Neural progenitor cell (in vitro differentiated cells): ENCODE measurements at regions not wholly inside any gene's neighbourhood (a gene's known extent, or its start where the extent isn't known, plus 50 kb on each side); places are given as distances from the start of the nearest gene placed in this dataset.

ENCODE experiments used
- CTCF ChIP-seq: fragments of 200-600 bp; sonication (generic); IDR thresholded peaks from 2 replicates; pipeline ENCODE4 v1.5.1; 2017; ENCODE audit warnings: antibody characterized with exemption, mild to moderate bottlenecking
- EZH2 ChIP-seq: fragments of 200-600 bp; sonication (generic); IDR thresholded peaks from 2 replicates; pipeline ENCODE4 v1.6.1; 2017; ENCODE audit warnings: antibody characterized with exemption, mild to moderate bottlenecking, moderate library complexity
- EZH2phosphoT487 ChIP-seq: fragments of 200-600 bp; sonication (generic); IDR thresholded peaks from 2 replicates; pipeline ENCODE4 v1.6.1; 2017; ENCODE audit warnings: antibody characterized with exemption

GRCh38 chr2:16048466-16048865, 108.1 kb downstream of the MYCN start:
- TF ChIP-seq CTCF (no peak), EZH2 (no peak), EZH2phosphoT487 (no peak)
